ENCODE measurements at regions not wholly inside any gene's neighbourhood (a gene's known extent, or its start where the extent isn't known, plus 50 kb on each side); places are given as distances from the start of the nearest gene placed in this dataset.

DNA sequence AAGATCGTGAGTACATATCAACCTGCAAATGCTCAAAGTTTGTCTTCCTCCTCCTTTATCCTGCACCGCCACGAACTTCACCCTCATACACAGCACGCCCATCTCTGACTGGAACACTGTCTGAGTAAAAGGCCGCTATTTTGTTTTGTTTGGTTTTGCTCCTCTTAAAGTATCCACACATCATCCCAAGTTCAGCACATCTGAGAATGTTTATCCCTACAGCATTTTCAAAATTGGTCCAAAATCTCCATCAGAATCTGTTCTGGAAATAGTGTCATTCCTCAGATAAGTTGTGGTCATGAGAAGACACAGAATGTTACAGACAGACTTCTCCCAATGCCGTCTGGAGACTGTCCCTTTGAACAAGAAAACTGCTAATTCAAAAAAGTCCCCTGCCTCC, 251.6 kb upstream of the ARID1B start:
- no peaks in the 10 kb centered on the region for H4K20me1 ChIP-seq (ENCODE audit: insufficient read depth)
- H3K79me2 ChIP-seq (ENCODE audit: insufficient read depth) = no peaks in the 10 kb centered on the region
- DNase-seq = no peak
- H3K27ac ChIP-seq = no peak overlapping the region
- H3K27me3 ChIP-seq (replicated peaks; ENCODE audit: insufficient read depth) = no peaks in the 10 kb centered on the region
- no peaks in the 10 kb centered on the region for H3F3A ChIP-seq (ENCODE audit: insufficient read depth)
- no peak overlapping the region for H2AFZ ChIP-seq
- H3K4me1 ChIP-seq (ENCODE audit: insufficient read depth) = no peaks in the 10 kb centered on the region
- no peak overlapping the region for H3K4me3 ChIP-seq
- in situ Hi-C loops (cut with MboI) = no loop called here
- H3K9me3 ChIP-seq (ENCODE audit: low read depth) = no peaks in the 10 kb centered on the region
- TF ChIP-seq EZH2phosphoT487 (IDR thresholded peaks at IDR 0.05; ENCODE audit: insufficient read depth, low read depth) (no peak), EZH2 (IDR thresholded peaks at IDR 0.05; ENCODE audit: insufficient read depth, poor library complexity, severe bottlenecking) (no peak)
- WGBS, 2 experiments (ENCODE audit: low coverage in 1 of 2, low lambda C conversion rate in 2 of 2, missing lambda C conversion rate in 2 of 2) = 38 to 52% methylated on average over 6 of the region's 6 CpGs
- H3K9me2 ChIP-seq (ENCODE audit: insufficient read depth) = no peaks in the 10 kb centered on the region
- no peak overlapping the region for H3K9ac ChIP-seq
- no peaks in the 10 kb centered on the region for H3K36me3 ChIP-seq (ENCODE audit: low read depth)
- H3K4me2 ChIP-seq (ENCODE audit: unreplicated experiment) = no peak overlapping the region

- Histone ChIP-seq H3K9ac (no peak overlapping the region), H3K27ac (no peak overlapping the region), H3K36me3 (ENCODE audit: low read depth) (no peaks in the 10 kb centered on the region), H3K4me3 (no peak overlapping the region), H3K9me2 (ENCODE audit: insufficient read depth) (no peaks in the 10 kb centered on the region), H4K20me1 (ENCODE audit: insufficient read depth) (no peaks in the 10 kb centered on the region), H3K9me3 (ENCODE audit: low read depth) (no peaks in the 10 kb centered on the region), H3F3A (ENCODE audit: insufficient read depth) (no peaks in the 10 kb centered on the region), H2AFZ (no peak overlapping the region), H3K4me2 (ENCODE audit: unreplicated experiment) (no peak overlapping the region), H3K4me1 (ENCODE audit: insufficient read depth) (no peaks in the 10 kb centered on the region), H3K27me3 (replicated peaks; ENCODE audit: insufficient read depth) (no peaks in the 10 kb centered on the region), H3K79me2 (ENCODE audit: insufficient read depth) (no peaks in the 10 kb centered on the region)
- WGBS, 2 experiments (ENCODE audit: low coverage in 1 of 2, low lambda C conversion rate in 2 of 2, missing lambda C conversion rate in 2 of 2) = 42 to 54% methylated on average over 2 of the region's 2 CpGs
- TF ChIP-seq EZH2 (IDR thresholded peaks at IDR 0.05; ENCODE audit: insufficient read depth, poor library complexity, severe bottlenecking) (no peak), EZH2phosphoT487 (IDR thresholded peaks at IDR 0.05; ENCODE audit: insufficient read depth, low read depth) (no peak)
- in situ Hi-C loops (cut with MboI) = no loop called here
- DNase-seq = no peak
Measured at GRCh38 chr6:156519940-156520339, 257.2 kb upstream of the ARID1B start.

DNA sequence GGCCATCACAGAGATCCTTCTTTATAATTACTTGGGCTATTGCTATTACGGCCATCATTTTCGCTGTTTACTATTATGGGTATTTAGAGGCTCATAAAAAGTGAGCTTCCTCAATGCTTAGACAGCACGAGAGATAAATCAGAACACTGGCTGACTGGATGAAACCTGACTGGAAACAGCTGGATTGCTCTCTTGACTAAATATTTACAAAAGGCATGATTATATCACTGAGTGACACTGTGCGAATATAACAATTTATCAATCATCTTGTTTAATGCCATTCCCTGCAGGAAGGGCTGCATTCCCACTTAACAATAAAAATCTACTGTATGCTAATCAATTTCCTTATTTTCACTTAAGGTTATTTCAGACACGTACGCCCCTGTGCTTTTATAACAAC, 260.1 kb upstream of the ARID1B start:
- Histone ChIP-seq H4K20me1 (ENCODE audit: insufficient read depth) (no peaks in the 10 kb centered on the region), H3K27ac (no peak overlapping the region), H3K36me3 (ENCODE audit: low read depth) (no peaks in the 10 kb centered on the region), H3K79me2 (ENCODE audit: insufficient read depth) (no peaks in the 10 kb centered on the region), H3K9me2 (ENCODE audit: insufficient read depth) (no peaks in the 10 kb centered on the region), H3K4me2 (ENCODE audit: unreplicated experiment) (no peak overlapping the region), H3K4me3 (no peak overlapping the region), H3F3A (ENCODE audit: insufficient read depth) (no peaks in the 10 kb centered on the region), H3K9me3 (ENCODE audit: low read depth) (no peaks in the 10 kb centered on the region), H3K4me1 (ENCODE audit: insufficient read depth) (no peaks in the 10 kb centered on the region), H3K27me3 (replicated peaks; ENCODE audit: insufficient read depth) (no peaks in the 10 kb centered on the region), H2AFZ (no peak overlapping the region), H3K9ac (no peak overlapping the region)
- in situ Hi-C loops (cut with MboI) = no loop called here
- no peak for DNase-seq
- 36 to 37% methylated on average over 6 of the region's 6 CpGs for WGBS, 2 experiments (ENCODE audit: low coverage in 1 of 2, low lambda C conversion rate in 2 of 2, missing lambda C conversion rate in 2 of 2)
- TF ChIP-seq EZH2phosphoT487 (IDR thresholded peaks at IDR 0.05; ENCODE audit: insufficient read depth, low read depth) (no peak), EZH2 (IDR thresholded peaks at IDR 0.05; ENCODE audit: insufficient read depth, poor library complexity, severe bottlenecking) (no peak)

DNA sequence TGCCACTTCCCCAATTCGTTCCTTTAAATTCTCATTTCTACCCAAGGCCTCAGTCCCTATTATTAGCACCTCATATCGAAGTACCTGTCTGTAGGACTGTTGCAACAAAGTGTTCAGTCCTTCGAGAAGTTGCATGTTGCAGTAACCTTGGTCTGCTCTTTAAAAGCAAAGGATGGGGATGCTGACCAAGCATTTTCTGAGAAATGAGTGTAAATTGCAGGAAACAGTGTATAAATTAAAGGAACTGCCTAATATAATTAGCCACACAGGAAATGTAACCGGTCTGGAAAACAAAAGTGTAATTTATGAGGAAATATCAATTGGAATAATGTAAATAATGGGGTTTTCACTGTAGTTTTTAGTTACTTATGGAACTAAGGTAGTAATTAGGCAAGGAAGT, 261.9 kb upstream of the ARID1B start:
- Histone ChIP-seq H3K4me2 (ENCODE audit: unreplicated experiment) (no peak overlapping the region), H3K27ac (no peak overlapping the region), H4K20me1 (ENCODE audit: insufficient read depth) (no peaks in the 10 kb centered on the region), H3K27me3 (replicated peaks; ENCODE audit: insufficient read depth) (0 out of 2 replicates have a peak, but pooled peaks cover 3% of the 10 kb centered on the region), H3K9ac (no peak overlapping the region), H3K36me3 (ENCODE audit: low read depth) (no peaks in the 10 kb centered on the region), H3K79me2 (ENCODE audit: insufficient read depth) (no peaks in the 10 kb centered on the region), H3K4me1 (ENCODE audit: insufficient read depth) (no peaks in the 10 kb centered on the region), H3F3A (ENCODE audit: insufficient read depth) (no peaks in the 10 kb centered on the region), H3K9me2 (ENCODE audit: insufficient read depth) (no peaks in the 10 kb centered on the region), H3K4me3 (no peak overlapping the region), H3K9me3 (ENCODE audit: low read depth) (no peaks in the 10 kb centered on the region), H2AFZ (no peak overlapping the region)
- DNase-seq = no peak
- WGBS, 2 experiments (ENCODE audit: low coverage in 1 of 2, low lambda C conversion rate in 2 of 2, missing lambda C conversion rate in 2 of 2) = 15 to 26% methylated on average over 4 of the region's 4 CpGs
- in situ Hi-C loops (cut with MboI) = no loop called here
- TF ChIP-seq EZH2 (IDR thresholded peaks at IDR 0.05; ENCODE audit: insufficient read depth, poor library complexity, severe bottlenecking) (no peak), EZH2phosphoT487 (IDR thresholded peaks at IDR 0.05; ENCODE audit: insufficient read depth, low read depth) (no peak)

GRCh38 chr6:156513504-156513903, 263.7 kb upstream of the ARID1B start:
- no peaks in the 10 kb centered on the region for H3K79me2 ChIP-seq (ENCODE audit: insufficient read depth)
- H3F3A ChIP-seq (ENCODE audit: insufficient read depth) = no peaks in the 10 kb centered on the region
- H3K9ac ChIP-seq = no peak overlapping the region
- WGBS, 2 experiments (ENCODE audit: low coverage in 1 of 2, low lambda C conversion rate in 2 of 2, missing lambda C conversion rate in 2 of 2) = 17 to 32% methylated on average over 2 of the region's 2 CpGs
- no peak for TF ChIP-seq EZH2 (IDR thresholded peaks at IDR 0.05; ENCODE audit: insufficient read depth, poor library complexity, severe bottlenecking)
- TF ChIP-seq EZH2phosphoT487 (IDR thresholded peaks at IDR 0.05; ENCODE audit: insufficient read depth, low read depth) = no peak
- H3K9me2 ChIP-seq (ENCODE audit: insufficient read depth) = no peaks in the 10 kb centered on the region
- DNase-seq = no peak
- no peak overlapping the region for H3K27ac ChIP-seq
- no peak overlapping the region for H3K4me2 ChIP-seq (ENCODE audit: unreplicated experiment)
- in situ Hi-C loops (cut with MboI) = no loop called here
- no peak overlapping the region for H2AFZ ChIP-seq
- no peaks in the 10 kb centered on the region for H3K4me1 ChIP-seq (ENCODE audit: insufficient read depth)
- H4K20me1 ChIP-seq (ENCODE audit: insufficient read depth) = no peaks in the 10 kb centered on the region
- H3K27me3 ChIP-seq (replicated peaks; ENCODE audit: insufficient read depth) = 0 out of 2 replicates have a peak, but pooled peaks cover 3% of the 10 kb centered on the region
- no peak overlapping the region for H3K4me3 ChIP-seq
- no peaks in the 10 kb centered on the region for H3K36me3 ChIP-seq (ENCODE audit: low read depth)
- no peaks in the 10 kb centered on the region for H3K9me3 ChIP-seq (ENCODE audit: low read depth)

Data from GM23248 (cell line).